GM18498 (cell line): ENCODE measurements at regions not wholly inside any gene's neighbourhood (a gene's known extent, or its start where the extent isn't known, plus 50 kb on each side); places are given as distances from the start of the nearest gene placed in this dataset.

Source experiments
- ATAC-seq: cut with Tn5 transposase; IDR thresholded peaks from one replicate; pipeline ENCODE4 v1.9.1; 2021; ENCODE audit warnings: mild to moderate bottlenecking, moderate library complexity; ENCODE audit not compliant: unreplicated experiment

DNA sequence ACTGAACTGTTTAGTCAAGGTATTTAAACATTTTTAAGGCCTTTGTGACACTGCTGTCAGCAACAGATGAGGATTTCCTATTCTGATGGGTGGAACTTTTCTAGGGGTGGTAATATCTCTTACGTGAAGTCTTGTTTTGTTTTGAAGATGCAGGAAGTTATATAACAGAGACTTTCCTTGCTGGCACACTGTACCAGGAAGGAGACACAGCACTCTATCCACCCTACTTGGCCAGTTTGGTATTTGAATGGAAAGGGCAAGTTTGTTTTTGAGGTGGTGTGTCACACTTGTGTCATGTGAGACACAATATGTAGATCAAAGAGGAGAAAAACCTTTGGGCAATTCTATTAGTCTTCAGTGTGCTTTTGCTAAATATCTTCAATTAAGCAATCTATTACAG lies 51.6 kb upstream of the SRP54 start:
- ATAC-seq: peak; percentile 51

GRCh38 chr14:34930591-34931091 lies 52.2 kb upstream of the SRP54 start:
- peak; percentile 70 for ATAC-seq

GRCh38 chr14:34926552-34926951 lies 51.4 kb upstream of the BAZ1A start:
- no peak for ATAC-seq
